GM21367 (cell line): ENCODE measurements at regions not wholly inside any gene's neighbourhood (a gene's known extent, or its start where the extent isn't known, plus 50 kb on each side); places are given as distances from the start of the nearest gene placed in this dataset.

ENCODE experiments used
- ATAC-seq: cut with Tn5 transposase; IDR thresholded peaks from one replicate; pipeline ENCODE4 v1.9.1; 2021; ENCODE audit not compliant: unreplicated experiment

GRCh38 chr13:34842466-34842865, 99.6 kb upstream of the NBEA start:
- ATAC-seq = no peak

GRCh38 chr13:34847766-34848165, 94.3 kb upstream of the NBEA start:
- no peak for ATAC-seq

- no peak for ATAC-seq
Measured at GRCh38 chr13:34849406-34849805, 92.7 kb upstream of the NBEA start.

- no peak for ATAC-seq
Measured at GRCh38 chr13:34853161-34853560, 88.9 kb upstream of the NBEA start.

- ATAC-seq = no peak
Measured at GRCh38 chr13:34857558-34858325, 84.3 kb upstream of the NBEA start.

- ATAC-seq = no peak
Measured at GRCh38 chr13:34862311-34862710, 79.8 kb upstream of the NBEA start.

- no peak for ATAC-seq
Measured at GRCh38 chr13:34862716-34863115, 79.4 kb upstream of the NBEA start.

GRCh38 chr13:34863360-34864135, 78.5 kb upstream of the NBEA start:
- ATAC-seq = no peak

- ATAC-seq = no peak
Measured at GRCh38 chr13:34864671-34865070, 77.4 kb upstream of the NBEA start.

- no peak for ATAC-seq
Measured at GRCh38 chr13:34867590-34867989, 74.5 kb upstream of the NBEA start.

GRCh38 chr13:34868733-34869132, 73.3 kb upstream of the NBEA start:
- no peak for ATAC-seq

- ATAC-seq = no peak
Measured at GRCh38 chr13:34869696-34870095, 72.4 kb upstream of the NBEA start.

GRCh38 chr13:34878329-34878728, 63.7 kb upstream of the NBEA start:
- ATAC-seq = no peak

- no peak for ATAC-seq
Measured at GRCh38 chr13:34879851-34880250, 62.2 kb upstream of the NBEA start.

GRCh38 chr13:34881494-34881893, 60.6 kb upstream of the NBEA start:
- no peak for ATAC-seq

GRCh38 chr13:34883396-34883795, 58.7 kb upstream of the NBEA start:
- ATAC-seq = no peak

GRCh38 chr13:34884366-34884765, 57.7 kb upstream of the NBEA start:
- ATAC-seq = no peak

- no peak for ATAC-seq
Measured at GRCh38 chr13:34886121-34886875, 55.8 kb upstream of the NBEA start.

- ATAC-seq = no peak
Measured at GRCh38 chr13:34886987-34887386, 55.1 kb upstream of the NBEA start.
